WTC11 (cell line): ENCODE measurements at regions not wholly inside any gene's neighbourhood (a gene's known extent, or its start where the extent isn't known, plus 50 kb on each side); places are given as distances from the start of the nearest gene placed in this dataset.

Experiments
- ATAC-seq: fragments of 200-7000 bp; cut with Tn5 transposase; 2 replicates; pipeline ENCODE4 v1.10.0; 2021; ENCODE audit warnings: mild to moderate bottlenecking, moderate library complexity
- CTCF ChIA-PET: fragments of 300-600 bp; sonication (Branson Sonifier 250); formaldehyde crosslinking; loops from one replicate; lab custom pipeline; 2021; ENCODE audit warnings: antibody characterized with exemption; lab: Charles Lee
- POLR2A ChIA-PET: fragments of 350-600 bp; sonication (Branson Sonifier 250); formaldehyde crosslinking; loops from one replicate; lab custom pipeline; 2021; ENCODE audit warnings: antibody characterized with exemption; lab: Charles Lee
- DNase-seq: peaks from one replicate; pipeline ENCODE4 v3.0.0; 2021; ENCODE audit warnings: low spot score
- H3K27ac Mint-ChIP-seq: 2 replicates; pipeline ENCODE4 v1.8.0; 2021; ENCODE audit warnings: mixed read lengths
- H3K27me3 Mint-ChIP-seq: 2 replicates; pipeline ENCODE4 v1.8.0; 2021; ENCODE audit warnings: low read depth, mild to moderate bottlenecking, moderate library complexity, mixed read lengths
- H3K36me3 Mint-ChIP-seq: 2 replicates; pipeline ENCODE4 v1.8.0; 2021; ENCODE audit warnings: mixed read lengths
- H3K4me1 Mint-ChIP-seq: 2 replicates; pipeline ENCODE4 v1.8.0; 2022; ENCODE audit warnings: mixed read lengths
- H3K4me3 Mint-ChIP-seq: 2 replicates; pipeline ENCODE4 v1.8.0; 2021; ENCODE audit warnings: mild to moderate bottlenecking, moderate library complexity, mixed read lengths
- H3K9me3 Mint-ChIP-seq: 2 replicates; pipeline ENCODE4 v1.8.0; 2021; ENCODE audit warnings: mixed read lengths
- CBFB ChIP-seq: sonication (generic); formaldehyde crosslinking; IDR thresholded peaks from 2 replicates; pipeline ENCODE4 v1.8.1; 2022; ENCODE audit warnings: mild to moderate bottlenecking, low read depth, missing genetic modification reagents
- ESRRA ChIP-seq: sonication (generic); formaldehyde crosslinking; IDR thresholded peaks from 2 replicates; pipeline ENCODE4 v1.8.1; 2022; ENCODE audit warnings: mild to moderate bottlenecking, missing genetic modification reagents, borderline replicate concordance
- GABPB1 ChIP-seq: sonication (generic); formaldehyde crosslinking; IDR thresholded peaks from 2 replicates; pipeline ENCODE4 v1.8.1; 2023; ENCODE audit warnings: mild to moderate bottlenecking, missing genetic modification reagents
- GTF2I ChIP-seq: fragments of 250-450 bp; sonication (Bioruptor Pico); conservative IDR thresholded peaks from 2 replicates; pipeline ENCODE4 v1.4.0; 2021; ENCODE audit warnings: mild to moderate bottlenecking
- NR3C1 ChIP-seq: sonication (generic); formaldehyde crosslinking; conservative IDR thresholded peaks from 2 replicates; pipeline ENCODE4 v1.8.1; 2023; ENCODE audit warnings: low read depth, mild to moderate bottlenecking, missing genetic modification reagents
- TCF7 ChIP-seq: sonication (generic); formaldehyde crosslinking; IDR thresholded peaks from 2 replicates; pipeline ENCODE4 v1.8.0; 2022; ENCODE audit warnings: mild to moderate bottlenecking, low read depth, missing genetic modification reagents, moderate library complexity
- TF ChIP-seq, protein P1 (sequence below): sonication (generic); formaldehyde crosslinking; IDR thresholded peaks from 2 replicates; pipeline ENCODE4 v1.8.1; 2023; ENCODE audit warnings: mild to moderate bottlenecking, moderate library complexity, missing genetic modification reagents
- TF ChIP-seq, protein P2 (sequence below): fragments of 250-450 bp; sonication (Bioruptor Pico); IDR thresholded peaks from 2 replicates; pipeline ENCODE4 v1.9.0; 2021; ENCODE audit warnings: mild to moderate bottlenecking, borderline replicate concordance
- TF ChIP-seq, protein P3 (sequence below): sonication (generic); formaldehyde crosslinking; conservative IDR thresholded peaks from 2 replicates; pipeline ENCODE4 v1.8.1; 2023; ENCODE audit warnings: mild to moderate bottlenecking, low read depth, missing genetic modification reagents, moderate library complexity
- TF ChIP-seq, protein P4 (sequence below): sonication (generic); formaldehyde crosslinking; IDR thresholded peaks from 2 replicates; pipeline ENCODE4 v1.8.0; 2022; ENCODE audit warnings: mild to moderate bottlenecking, missing genetic modification reagents
- TF ChIP-seq, protein P5 (sequence below): sonication (generic); formaldehyde crosslinking; IDR thresholded peaks from 2 replicates; pipeline ENCODE4 v1.8.1; 2023; ENCODE audit warnings: mild to moderate bottlenecking, missing genetic modification reagents

DNA sequence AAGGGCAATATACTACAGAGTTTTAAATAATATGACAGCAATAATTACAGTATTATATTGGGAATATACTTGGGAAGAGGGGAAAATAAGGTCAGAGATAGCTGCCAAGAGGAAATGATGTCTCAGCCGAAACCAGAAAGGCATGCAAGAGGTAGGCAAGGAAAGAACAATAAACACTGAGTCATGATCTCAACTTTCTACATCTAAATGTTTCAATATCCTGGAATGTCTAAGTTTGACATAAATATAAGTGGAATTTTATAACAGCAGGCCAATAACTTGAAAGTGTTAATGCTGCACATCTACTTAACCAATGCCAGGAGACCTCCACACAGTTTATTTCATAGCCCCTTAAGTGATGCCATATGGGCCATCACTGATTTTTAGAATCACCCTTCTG lies 99.8 kb upstream of the CPNE4 start:
- H3K4me1 Mint-ChIP-seq: peaks cover 30% of the 10 kb centered on the region
- CTCF ChIA-PET: interaction anchor here (2.0 kb wide), 1 partner anchor 105 kb away, joined by 5 read pairs; no protein-coding TSS in a partner anchor
- peaks cover 6% of the 10 kb centered on the region; the same call in 1 of the 2 replicates for H3K27me3 Mint-ChIP-seq
- TF ChIP-seq, protein P1, sequence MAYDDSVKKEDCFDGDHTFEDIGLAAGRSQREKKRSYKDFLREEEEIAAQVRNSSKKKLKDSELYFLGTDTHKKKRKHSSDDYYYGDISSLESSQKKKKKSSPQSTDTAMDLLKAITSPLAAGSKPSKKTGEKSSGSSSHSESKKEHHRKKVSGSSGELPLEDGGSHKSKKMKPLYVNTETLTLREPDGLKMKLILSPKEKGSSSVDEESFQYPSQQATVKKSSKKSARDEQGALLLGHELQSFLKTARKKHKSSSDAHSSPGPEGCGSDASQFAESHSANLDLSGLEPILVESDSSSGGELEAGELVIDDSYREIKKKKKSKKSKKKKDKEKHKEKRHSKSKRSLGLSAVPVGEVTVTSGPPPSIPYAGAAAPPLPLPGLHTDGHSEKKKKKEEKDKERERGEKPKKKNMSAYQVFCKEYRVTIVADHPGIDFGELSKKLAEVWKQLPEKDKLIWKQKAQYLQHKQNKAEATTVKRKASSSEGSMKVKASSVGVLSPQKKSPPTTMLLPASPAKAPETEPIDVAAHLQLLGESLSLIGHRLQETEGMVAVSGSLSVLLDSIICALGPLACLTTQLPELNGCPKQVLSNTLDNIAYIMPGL: no peak
- no peak for TF ChIP-seq GABPB1 (CRISPR knock-in tag)
- no peak for TF ChIP-seq NR3C1 (CRISPR knock-in tag)
- TF ChIP-seq, protein P2, sequence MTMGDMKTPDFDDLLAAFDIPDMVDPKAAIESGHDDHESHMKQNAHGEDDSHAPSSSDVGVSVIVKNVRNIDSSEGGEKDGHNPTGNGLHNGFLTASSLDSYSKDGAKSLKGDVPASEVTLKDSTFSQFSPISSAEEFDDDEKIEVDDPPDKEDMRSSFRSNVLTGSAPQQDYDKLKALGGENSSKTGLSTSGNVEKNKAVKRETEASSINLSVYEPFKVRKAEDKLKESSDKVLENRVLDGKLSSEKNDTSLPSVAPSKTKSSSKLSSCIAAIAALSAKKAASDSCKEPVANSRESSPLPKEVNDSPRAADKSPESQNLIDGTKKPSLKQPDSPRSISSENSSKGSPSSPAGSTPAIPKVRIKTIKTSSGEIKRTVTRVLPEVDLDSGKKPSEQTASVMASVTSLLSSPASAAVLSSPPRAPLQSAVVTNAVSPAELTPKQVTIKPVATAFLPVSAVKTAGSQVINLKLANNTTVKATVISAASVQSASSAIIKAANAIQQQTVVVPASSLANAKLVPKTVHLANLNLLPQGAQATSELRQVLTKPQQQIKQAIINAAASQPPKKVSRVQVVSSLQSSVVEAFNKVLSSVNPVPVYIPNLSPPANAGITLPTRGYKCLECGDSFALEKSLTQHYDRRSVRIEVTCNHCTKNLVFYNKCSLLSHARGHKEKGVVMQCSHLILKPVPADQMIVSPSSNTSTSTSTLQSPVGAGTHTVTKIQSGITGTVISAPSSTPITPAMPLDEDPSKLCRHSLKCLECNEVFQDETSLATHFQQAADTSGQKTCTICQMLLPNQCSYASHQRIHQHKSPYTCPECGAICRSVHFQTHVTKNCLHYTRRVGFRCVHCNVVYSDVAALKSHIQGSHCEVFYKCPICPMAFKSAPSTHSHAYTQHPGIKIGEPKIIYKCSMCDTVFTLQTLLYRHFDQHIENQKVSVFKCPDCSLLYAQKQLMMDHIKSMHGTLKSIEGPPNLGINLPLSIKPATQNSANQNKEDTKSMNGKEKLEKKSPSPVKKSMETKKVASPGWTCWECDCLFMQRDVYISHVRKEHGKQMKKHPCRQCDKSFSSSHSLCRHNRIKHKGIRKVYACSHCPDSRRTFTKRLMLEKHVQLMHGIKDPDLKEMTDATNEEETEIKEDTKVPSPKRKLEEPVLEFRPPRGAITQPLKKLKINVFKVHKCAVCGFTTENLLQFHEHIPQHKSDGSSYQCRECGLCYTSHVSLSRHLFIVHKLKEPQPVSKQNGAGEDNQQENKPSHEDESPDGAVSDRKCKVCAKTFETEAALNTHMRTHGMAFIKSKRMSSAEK: no peak
- TF ChIP-seq, all 79 proteins: peak for 0
- ATAC-seq (no peak), DNase-seq (no peak)
- no peak overlapping the region for H3K27ac Mint-ChIP-seq
- H3K4me3 Mint-ChIP-seq: no peak overlapping the region
- POLR2A ChIA-PET: no interaction called here
- no peaks in the 10 kb centered on the region for H3K36me3 Mint-ChIP-seq
- H3K9me3 Mint-ChIP-seq: no peaks in the 10 kb centered on the region

DNA sequence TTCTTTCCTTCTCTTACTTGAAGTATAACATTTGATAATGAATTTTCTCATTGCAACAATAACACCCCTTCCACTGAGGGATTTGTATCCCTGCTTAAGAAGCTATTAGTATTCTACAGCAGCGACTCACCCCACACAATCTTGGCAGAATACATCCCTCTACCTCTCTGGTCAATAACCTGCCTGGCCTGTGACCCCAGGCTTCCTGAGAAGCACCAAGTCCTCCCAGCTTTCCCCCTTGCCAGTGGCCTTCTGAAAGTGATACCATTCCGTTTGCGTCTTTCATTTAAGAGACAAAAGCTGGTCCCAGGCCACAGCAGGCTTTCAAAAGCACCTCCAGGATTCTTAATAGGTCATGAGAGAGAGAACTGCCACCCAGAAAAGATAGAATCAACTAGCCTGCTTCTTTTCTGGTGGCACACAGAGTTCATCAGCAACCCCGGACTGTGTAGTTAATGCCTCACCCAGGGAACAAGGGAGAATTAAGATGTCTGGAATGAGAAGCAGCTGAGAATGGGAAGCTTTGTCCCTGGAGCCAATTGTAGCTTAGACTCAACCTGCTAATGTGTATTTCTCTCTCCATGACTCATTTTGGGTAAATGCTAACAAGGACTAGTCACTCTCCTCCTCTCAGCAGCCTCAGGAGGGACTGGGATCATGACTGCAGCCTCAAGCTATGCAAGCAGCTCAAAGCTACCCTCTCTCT lies 101.0 kb upstream of the CPNE4 start:
- DNase-seq: no peak
- TF ChIP-seq, protein P3, sequence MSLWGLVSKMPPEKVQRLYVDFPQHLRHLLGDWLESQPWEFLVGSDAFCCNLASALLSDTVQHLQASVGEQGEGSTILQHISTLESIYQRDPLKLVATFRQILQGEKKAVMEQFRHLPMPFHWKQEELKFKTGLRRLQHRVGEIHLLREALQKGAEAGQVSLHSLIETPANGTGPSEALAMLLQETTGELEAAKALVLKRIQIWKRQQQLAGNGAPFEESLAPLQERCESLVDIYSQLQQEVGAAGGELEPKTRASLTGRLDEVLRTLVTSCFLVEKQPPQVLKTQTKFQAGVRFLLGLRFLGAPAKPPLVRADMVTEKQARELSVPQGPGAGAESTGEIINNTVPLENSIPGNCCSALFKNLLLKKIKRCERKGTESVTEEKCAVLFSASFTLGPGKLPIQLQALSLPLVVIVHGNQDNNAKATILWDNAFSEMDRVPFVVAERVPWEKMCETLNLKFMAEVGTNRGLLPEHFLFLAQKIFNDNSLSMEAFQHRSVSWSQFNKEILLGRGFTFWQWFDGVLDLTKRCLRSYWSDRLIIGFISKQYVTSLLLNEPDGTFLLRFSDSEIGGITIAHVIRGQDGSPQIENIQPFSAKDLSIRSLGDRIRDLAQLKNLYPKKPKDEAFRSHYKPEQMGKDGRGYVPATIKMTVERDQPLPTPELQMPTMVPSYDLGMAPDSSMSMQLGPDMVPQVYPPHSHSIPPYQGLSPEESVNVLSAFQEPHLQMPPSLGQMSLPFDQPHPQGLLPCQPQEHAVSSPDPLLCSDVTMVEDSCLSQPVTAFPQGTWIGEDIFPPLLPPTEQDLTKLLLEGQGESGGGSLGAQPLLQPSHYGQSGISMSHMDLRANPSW (CRISPR knock-in tag): no peak
- TF ChIP-seq, protein P4, sequence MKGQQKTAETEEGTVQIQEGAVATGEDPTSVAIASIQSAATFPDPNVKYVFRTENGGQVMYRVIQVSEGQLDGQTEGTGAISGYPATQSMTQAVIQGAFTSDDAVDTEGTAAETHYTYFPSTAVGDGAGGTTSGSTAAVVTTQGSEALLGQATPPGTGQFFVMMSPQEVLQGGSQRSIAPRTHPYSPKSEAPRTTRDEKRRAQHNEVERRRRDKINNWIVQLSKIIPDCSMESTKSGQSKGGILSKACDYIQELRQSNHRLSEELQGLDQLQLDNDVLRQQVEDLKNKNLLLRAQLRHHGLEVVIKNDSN (CRISPR knock-in tag): no peak
- no peak for TF ChIP-seq TCF7 (CRISPR knock-in tag)
- TF ChIP-seq CBFB (CRISPR knock-in tag): no peak
- no peak for TF ChIP-seq ESRRA (CRISPR knock-in tag)
- TF ChIP-seq GTF2I (CRISPR knock-in tag): no peak
- TF ChIP-seq, protein P5, sequence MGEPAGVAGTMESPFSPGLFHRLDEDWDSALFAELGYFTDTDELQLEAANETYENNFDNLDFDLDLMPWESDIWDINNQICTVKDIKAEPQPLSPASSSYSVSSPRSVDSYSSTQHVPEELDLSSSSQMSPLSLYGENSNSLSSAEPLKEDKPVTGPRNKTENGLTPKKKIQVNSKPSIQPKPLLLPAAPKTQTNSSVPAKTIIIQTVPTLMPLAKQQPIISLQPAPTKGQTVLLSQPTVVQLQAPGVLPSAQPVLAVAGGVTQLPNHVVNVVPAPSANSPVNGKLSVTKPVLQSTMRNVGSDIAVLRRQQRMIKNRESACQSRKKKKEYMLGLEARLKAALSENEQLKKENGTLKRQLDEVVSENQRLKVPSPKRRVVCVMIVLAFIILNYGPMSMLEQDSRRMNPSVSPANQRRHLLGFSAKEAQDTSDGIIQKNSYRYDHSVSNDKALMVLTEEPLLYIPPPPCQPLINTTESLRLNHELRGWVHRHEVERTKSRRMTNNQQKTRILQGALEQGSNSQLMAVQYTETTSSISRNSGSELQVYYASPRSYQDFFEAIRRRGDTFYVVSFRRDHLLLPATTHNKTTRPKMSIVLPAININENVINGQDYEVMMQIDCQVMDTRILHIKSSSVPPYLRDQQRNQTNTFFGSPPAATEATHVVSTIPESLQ (CRISPR knock-in tag): no peak
- TF ChIP-seq, all 79 proteins: peak for 0
- peak; percentile 91 for ATAC-seq
- H3K36me3 Mint-ChIP-seq: no peaks in the 10 kb centered on the region
- H3K27me3 Mint-ChIP-seq: peaks cover 6% of the 10 kb centered on the region
- peak overlapping the region; percentile 50; the same call in 1 of the 2 replicates for H3K27ac Mint-ChIP-seq
- POLR2A ChIA-PET: no interaction called here
- CTCF ChIA-PET: interaction anchor here (0.6 to 2.0 kb wide), 5 partner anchors 97 to 215 kb away, joined by 3 to 7 read pairs (median 5); partner anchors contain the start of gene CPNE4
- H3K9me3 Mint-ChIP-seq: no peaks in the 10 kb centered on the region
- H3K4me3 Mint-ChIP-seq: peak overlapping the region; percentile 76
- peaks cover 21% of the 10 kb centered on the region for H3K4me1 Mint-ChIP-seq
